Keratinocyte (primary cell): ENCODE measurements at regions not wholly inside any gene's neighbourhood (a gene's known extent, or its start where the extent isn't known, plus 50 kb on each side); places are given as distances from the start of the nearest gene placed in this dataset.
A peak's percentile ranks its signal among the peaks of the same experiment; 100 is the strongest.

Experiments
- DNase-seq: peaks from one replicate; pipeline ENCODE4 v3.0.0-alpha.2; 2011; ENCODE audit warnings: low read depth, missing footprints, low spot score
- FAIRE-seq: peaks from 2 replicates; lab custom pipeline; 2011; peaks lifted over from hg19 to GRCh38; lab: Jason Lieb, UNC
- H2AFZ ChIP-seq: 2 replicates; pipeline ENCODE4 v1.6.0; 2012; ENCODE audit warnings: low read length, control low read depth, inconsistent platforms; ENCODE audit not compliant: control insufficient read depth
- H3K27ac ChIP-seq: 2 replicates; pipeline ENCODE4 v1.5.1; 2011; ENCODE audit warnings: low read length; ENCODE audit not compliant: control insufficient read depth, insufficient read depth
- H3K27me3 ChIP-seq: 3 replicates; pipeline ENCODE4 v1.6.0; 2011; ENCODE audit warnings: low read length; ENCODE audit not compliant: control insufficient read depth, insufficient read depth; ENCODE audit errors: extremely low read depth
- H3K36me3 ChIP-seq, 2 experiments: 2 replicates in 1 of 2; 3 replicates in 1 of 2; pipeline ENCODE4 v1.5.1; 2011; ENCODE audit warnings: low read length in 2 of 2, mild to moderate bottlenecking in 1 of 2; ENCODE audit not compliant: control insufficient read depth in 2 of 2, insufficient read depth in 2 of 2; ENCODE audit errors: extremely low read depth in 1 of 2
- H3K4me1 ChIP-seq: 3 replicates; pipeline ENCODE4 v1.5.1; 2011; ENCODE audit warnings: low read length; ENCODE audit not compliant: control insufficient read depth, insufficient read depth; ENCODE audit errors: extremely low read depth
- H3K4me2 ChIP-seq: 3 replicates; pipeline ENCODE4 v1.6.0; 2011; ENCODE audit warnings: low read depth, low read length; ENCODE audit not compliant: control insufficient read depth, insufficient read depth; ENCODE audit errors: extremely low read depth
- H3K4me3 ChIP-seq, 3 experiments: fragments of 200-600 bp in 1 of 3; sonication (generic) in 1 of 3; 2 replicates in 2 of 3; 3 replicates in 1 of 3; pipeline ENCODE4 v1.5.1; 2011 to 2016; ENCODE audit warnings: low read length in 3 of 3, mild to moderate bottlenecking in 3 of 3, control low read depth in 2 of 3, inconsistent platforms in 1 of 3, low read depth in 1 of 3, mixed read lengths in 1 of 3, mixed run types in 1 of 3, moderate library complexity in 1 of 3; ENCODE audit not compliant: control insufficient read depth in 2 of 3, insufficient read depth in 2 of 3; ENCODE audit errors: extremely low read depth in 1 of 3
- H3K79me2 ChIP-seq: 2 replicates; pipeline ENCODE4 v1.6.0; 2012; ENCODE audit warnings: low read length; ENCODE audit not compliant: control insufficient read depth, insufficient read depth
- H3K9ac ChIP-seq: 3 replicates; pipeline ENCODE4 v1.6.0; 2011; ENCODE audit warnings: low read length; ENCODE audit not compliant: control insufficient read depth, insufficient read depth; ENCODE audit errors: extremely low read depth
- H3K9me1 ChIP-seq: 3 replicates; pipeline ENCODE4 v1.6.0; 2011; ENCODE audit warnings: low read length; ENCODE audit not compliant: control insufficient read depth, insufficient read depth; ENCODE audit errors: extremely low read depth
- H3K9me3 ChIP-seq: 2 replicates; pipeline ENCODE4 v1.5.1; 2012; ENCODE audit warnings: low read depth, low read length; ENCODE audit not compliant: control insufficient read depth
- H4K20me1 ChIP-seq: 3 replicates; pipeline ENCODE4 v1.6.0; 2011; ENCODE audit warnings: low read length; ENCODE audit not compliant: control insufficient read depth, insufficient read depth; ENCODE audit errors: extremely low read depth
- EZH2 ChIP-seq: IDR thresholded peaks from one replicate; pipeline ENCODE4 v1.6.1; 2012; ENCODE audit warnings: inconsistent platforms, mild to moderate bottlenecking, low read length, moderate library complexity
- dilution Hi-C: fragments of 300-500 bp; cut with MboI; formaldehyde crosslinking; loops from one replicate; pipeline ENCODE4 v1.7.0; 2020; ENCODE audit warnings: low sequenced_read_pairs; ENCODE audit not compliant: extremely low pct_ligation_motif_present
- TF ChIP-seq, protein P1 (sequence below), 3 experiments: IDR thresholded peaks in 1 of 3; conservative IDR thresholded peaks in 1 of 3; optimal IDR thresholded peaks in 1 of 3; 2 replicates in 2 of 3; 3 replicates in 1 of 3; pipeline versions ENCODE3 to v1.5.1; 2011; ENCODE audit warnings: low read length in 3 of 3, mild to moderate bottlenecking in 3 of 3, moderate library complexity in 2 of 3, control low read depth in 1 of 3, inconsistent platforms in 1 of 3; ENCODE audit not compliant: insufficient read depth in 2 of 3; ENCODE audit errors: extremely low read depth in 1 of 3

DNA sequence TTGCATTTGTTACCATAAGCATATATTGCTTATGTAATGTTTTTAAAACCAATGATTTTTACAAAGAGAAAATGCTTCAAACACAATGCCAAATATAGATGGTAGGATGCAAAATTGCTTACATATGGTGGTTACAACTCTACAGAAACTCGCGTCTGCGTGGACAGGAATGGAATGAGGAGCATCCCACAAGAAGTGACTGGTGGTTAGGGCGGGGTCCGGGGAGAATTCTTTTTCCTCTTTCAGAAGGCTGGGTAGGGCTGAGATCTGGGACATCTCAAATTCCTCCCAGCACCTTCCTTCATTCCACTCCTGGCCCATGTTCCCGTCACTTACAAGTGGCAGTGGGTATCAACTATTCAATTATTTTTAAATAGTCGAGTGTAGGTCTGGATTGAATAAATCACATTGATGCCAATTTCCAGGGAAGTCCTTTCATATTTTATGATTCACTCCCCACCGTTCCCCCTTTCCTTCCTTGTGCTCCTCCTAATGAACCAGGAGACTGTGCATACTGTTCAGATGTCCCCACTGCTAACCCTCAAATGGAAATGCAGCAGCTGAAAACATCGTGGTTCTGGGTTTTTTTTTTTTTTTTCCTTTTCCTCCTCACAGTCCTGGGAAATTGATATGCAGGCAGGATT, 174.5 kb upstream of the POU3F1 start:
- no peaks in the 10 kb centered on the region for H4K20me1 ChIP-seq
- H3K79me2 ChIP-seq: no peaks in the 10 kb centered on the region
- DNase-seq (no peak), FAIRE-seq (peak; percentile 32)
- H3K4me2 ChIP-seq: peak overlapping the region; percentile 34
- H3K36me3 ChIP-seq: no peaks in the 10 kb centered on the region
- H3K4me1 ChIP-seq: peaks cover 10% of the 10 kb centered on the region
- no peak for TF ChIP-seq EZH2
- TF ChIP-seq, protein P1, sequence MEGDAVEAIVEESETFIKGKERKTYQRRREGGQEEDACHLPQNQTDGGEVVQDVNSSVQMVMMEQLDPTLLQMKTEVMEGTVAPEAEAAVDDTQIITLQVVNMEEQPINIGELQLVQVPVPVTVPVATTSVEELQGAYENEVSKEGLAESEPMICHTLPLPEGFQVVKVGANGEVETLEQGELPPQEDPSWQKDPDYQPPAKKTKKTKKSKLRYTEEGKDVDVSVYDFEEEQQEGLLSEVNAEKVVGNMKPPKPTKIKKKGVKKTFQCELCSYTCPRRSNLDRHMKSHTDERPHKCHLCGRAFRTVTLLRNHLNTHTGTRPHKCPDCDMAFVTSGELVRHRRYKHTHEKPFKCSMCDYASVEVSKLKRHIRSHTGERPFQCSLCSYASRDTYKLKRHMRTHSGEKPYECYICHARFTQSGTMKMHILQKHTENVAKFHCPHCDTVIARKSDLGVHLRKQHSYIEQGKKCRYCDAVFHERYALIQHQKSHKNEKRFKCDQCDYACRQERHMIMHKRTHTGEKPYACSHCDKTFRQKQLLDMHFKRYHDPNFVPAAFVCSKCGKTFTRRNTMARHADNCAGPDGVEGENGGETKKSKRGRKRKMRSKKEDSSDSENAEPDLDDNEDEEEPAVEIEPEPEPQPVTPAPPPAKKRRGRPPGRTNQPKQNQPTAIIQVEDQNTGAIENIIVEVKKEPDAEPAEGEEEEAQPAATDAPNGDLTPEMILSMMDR (optimal IDR thresholded peaks at IDR 0.05 in 1 of 3, IDR thresholded peaks at IDR 0.05 in 1 of 3, conservative IDR thresholded peaks at IDR 0.05 in 1 of 3; ENCODE audit: extremely low read depth in 1 of 3, insufficient read depth in 2 of 3, low read length in 3 of 3): no peak
- no peak overlapping the region for H3K4me3 ChIP-seq
- no peaks in the 10 kb centered on the region for H3K9me1 ChIP-seq
- dilution Hi-C loops: no loop called here
- H3K27me3 ChIP-seq: peaks cover 4% of the 10 kb centered on the region
- no peak overlapping the region for H3K27ac ChIP-seq
- H2AFZ ChIP-seq: no peak overlapping the region
- H3K9ac ChIP-seq: no peak overlapping the region
- no peaks in the 10 kb centered on the region for H3K9me3 ChIP-seq

DNA sequence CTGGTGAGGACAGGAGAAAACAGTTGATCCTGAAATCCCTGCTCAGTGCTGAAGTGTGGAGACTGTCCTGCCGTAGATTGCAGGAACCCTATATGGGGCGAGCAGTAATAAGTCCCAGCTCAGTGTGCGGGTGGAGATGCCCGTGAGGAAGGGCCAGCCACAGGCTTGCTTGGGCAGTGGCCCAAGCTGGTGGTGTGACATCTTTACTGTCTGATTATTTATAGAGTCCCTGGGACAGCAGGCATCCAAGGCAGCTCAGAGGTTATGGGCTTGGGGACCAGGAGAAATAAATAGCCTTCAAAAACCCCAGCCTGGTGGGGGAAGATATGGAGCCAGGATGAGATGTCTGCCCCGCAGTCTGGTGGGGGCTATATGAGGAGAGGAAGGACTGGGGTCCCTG, 170.7 kb upstream of the POU3F1 start:
- TF ChIP-seq EZH2: no peak
- TF ChIP-seq, protein P1 (optimal IDR thresholded peaks at IDR 0.05 in 1 of 3, IDR thresholded peaks at IDR 0.05 in 1 of 3, conservative IDR thresholded peaks at IDR 0.05 in 1 of 3; ENCODE audit: extremely low read depth in 1 of 3, insufficient read depth in 2 of 3, low read length in 3 of 3): no peak
- no peak overlapping the region for H2AFZ ChIP-seq
- no peaks in the 10 kb centered on the region for H3K9me3 ChIP-seq
- FAIRE-seq (no peak), DNase-seq (no peak)
- H3K4me3 ChIP-seq: no peak overlapping the region
- peaks cover 4% of the 10 kb centered on the region for H3K27me3 ChIP-seq
- H3K9ac ChIP-seq: no peak overlapping the region
- H3K27ac ChIP-seq: no peak overlapping the region
- H3K4me2 ChIP-seq: no peak overlapping the region
- no peaks in the 10 kb centered on the region for H3K79me2 ChIP-seq
- no peaks in the 10 kb centered on the region for H3K36me3 ChIP-seq
- dilution Hi-C loops: no loop called here
- no peaks in the 10 kb centered on the region for H4K20me1 ChIP-seq
- no peaks in the 10 kb centered on the region for H3K9me1 ChIP-seq
- H3K4me1 ChIP-seq: peaks cover 10% of the 10 kb centered on the region
